H1 (cell line): ENCODE measurements at regions not wholly inside any gene's neighbourhood (a gene's known extent, or its start where the extent isn't known, plus 50 kb on each side); places are given as distances from the start of the nearest gene placed in this dataset.

ENCODE experiments used
- CTCF ChIA-PET: fragments of 300-600 bp; sonication (Branson Sonifier 250); formaldehyde crosslinking; loops from one replicate; lab custom pipeline; 2021; ENCODE audit not compliant: partially characterized antibody; lab: Charles Lee
- POLR2A ChIA-PET: fragments of 300-600 bp; sonication (Branson Sonifier 250); formaldehyde crosslinking; loops from one replicate; lab custom pipeline; 2021; ENCODE audit warnings: inconsistent platforms; ENCODE audit not compliant: partially characterized antibody; lab: Charles Lee
- DNase-seq, 2 experiments: peaks; one replicate each; pipeline versions ENCODE4 v3.0.0 to v3.0.0-alpha.2; 2010 to 2022; ENCODE audit warnings: low spot score in 2 of 2, low read depth in 1 of 2, mixed read lengths in 1 of 2
- FAIRE-seq: peaks from 2 replicates; lab custom pipeline; 2011; peaks lifted over from hg19 to GRCh38; lab: Jason Lieb, UNC
- H2AFZ ChIP-seq: 2 replicates; pipeline ENCODE4 v1.8.1; 2012; ENCODE audit warnings: low read length, inconsistent platforms
- H2AK5ac ChIP-seq: 2 replicates; pipeline ENCODE4 v1.6.1; 2013; ENCODE audit warnings: low read depth, low read length
- H2BK120ac ChIP-seq: replicated peaks from 2 replicates; pipeline ENCODE3; 2013; ENCODE audit warnings: low read depth, low read length, inconsistent platforms
- H2BK12ac ChIP-seq: 2 replicates; pipeline ENCODE4 v1.6.1; 2013; ENCODE audit warnings: low read depth, low read length
- H2BK15ac ChIP-seq: 2 replicates; pipeline ENCODE4 v1.6.1; 2013; ENCODE audit warnings: low read length
- H2BK20ac ChIP-seq: 2 replicates; pipeline ENCODE4 v1.6.1; 2013; ENCODE audit warnings: low read length
- H2BK5ac ChIP-seq: 2 replicates; pipeline ENCODE4 v1.6.1; 2013; ENCODE audit warnings: low read depth, low read length
- H3K14ac ChIP-seq: 2 replicates; pipeline ENCODE4 v1.6.1; 2013; ENCODE audit warnings: inconsistent platforms; ENCODE audit not compliant: insufficient read length
- H3K18ac ChIP-seq: 2 replicates; pipeline ENCODE4 v1.6.1; 2013; ENCODE audit warnings: low read length; ENCODE audit errors: extremely low read depth
- H3K23ac ChIP-seq: 2 replicates; pipeline ENCODE4 v1.6.1; 2013; ENCODE audit warnings: inconsistent platforms; ENCODE audit not compliant: insufficient read length
- H3K23me2 ChIP-seq: 2 replicates; pipeline ENCODE4 v1.6.1; 2013; ENCODE audit warnings: low read depth, low read length
- H3K27ac ChIP-seq: 2 replicates; pipeline ENCODE4 v1.6.1; 2011; ENCODE audit warnings: low read depth, low read length, inconsistent platforms
- H3K27me3 ChIP-seq, 4 experiments: replicated peaks in 1 of 4; 1 replicate in 1 of 4; 2 replicates in 3 of 4; pipeline versions ENCODE4 v1.6.1 to v1.8.1; 2011 to 2013; ENCODE audit warnings: low read length in 3 of 4, mild to moderate bottlenecking in 3 of 4, inconsistent platforms in 2 of 4, mixed read lengths in 2 of 4, moderate library complexity in 1 of 4; ENCODE audit not compliant: control insufficient read depth in 3 of 4, insufficient read depth in 3 of 4; ENCODE audit errors: extremely low read depth in 1 of 4
- H3K36me3 ChIP-seq, 4 experiments: 2 replicates each; pipeline versions ENCODE4 v1.6.1 to v1.8.1; 2011 to 2013; ENCODE audit warnings: mild to moderate bottlenecking in 4 of 4, low read length in 3 of 4, moderate library complexity in 2 of 4, control low read depth in 1 of 4, inconsistent platforms in 1 of 4; ENCODE audit not compliant: insufficient read depth in 4 of 4, control insufficient read depth in 2 of 4
- H3K4ac ChIP-seq: replicated peaks from 2 replicates; pipeline ENCODE3; 2013; ENCODE audit warnings: low read length, low read depth, mixed read lengths, inconsistent platforms; ENCODE audit not compliant: insufficient read length
- H3K4me1 ChIP-seq, 4 experiments: replicated peaks in 1 of 4; 1 replicate in 1 of 4; 2 replicates in 3 of 4; pipeline versions ENCODE4 v1.6.1 to v1.8.1; 2011 to 2013; ENCODE audit warnings: low read length in 3 of 4, inconsistent platforms in 2 of 4, mixed read lengths in 1 of 4; ENCODE audit not compliant: insufficient read depth in 4 of 4, control insufficient read depth in 3 of 4
- H3K4me2 ChIP-seq, 2 experiments: 2 replicates each; pipeline versions ENCODE4 v1.6.1 to v1.8.1; 2011 to 2013; ENCODE audit warnings: low read depth in 2 of 2, low read length in 2 of 2, control low read depth in 1 of 2, inconsistent platforms in 1 of 2, mild to moderate bottlenecking in 1 of 2; ENCODE audit not compliant: insufficient read depth in 1 of 2
- H3K4me3 ChIP-seq, 4 experiments: fragments of 200-600, 300-600 bp in 1 of 4; sonication (generic), shearing (Covaris generic), sonication (Bioruptor Twin) in 1 of 4; 2 replicates each; pipeline versions ENCODE4 v1.5.1 to v1.8.1; 2011 to 2016; ENCODE audit warnings: low read length in 4 of 4, low read depth in 3 of 4, control low read depth in 2 of 4, inconsistent platforms in 2 of 4, mild to moderate bottlenecking in 2 of 4, mixed read lengths in 1 of 4, moderate library complexity in 1 of 4; ENCODE audit not compliant: insufficient read depth in 2 of 4; ENCODE audit errors: extremely low read depth in 1 of 4
- H3K56ac ChIP-seq: replicated peaks from 2 replicates; pipeline ENCODE3; 2013; ENCODE audit warnings: low read depth, mild to moderate bottlenecking, mixed read lengths, low read length, inconsistent platforms; ENCODE audit not compliant: insufficient read length
- H3K79me1 ChIP-seq: 2 replicates; pipeline ENCODE4 v1.6.1; 2013; ENCODE audit warnings: low read depth, low read length, control low read depth
- H3K79me2 ChIP-seq, 2 experiments: 2 replicates each; pipeline versions ENCODE4 v1.6.1 to v1.8.1; 2012 to 2013; ENCODE audit warnings: low read length in 2 of 2, mild to moderate bottlenecking in 2 of 2, inconsistent platforms in 1 of 2; ENCODE audit not compliant: insufficient read depth in 2 of 2, control insufficient read depth in 1 of 2
- H3K9ac ChIP-seq, 4 experiments: replicated peaks in 1 of 4; 1 replicate in 1 of 4; 2 replicates in 3 of 4; pipeline versions ENCODE4 v1.6.1 to v1.8.1; 2011 to 2013; ENCODE audit warnings: low read depth in 3 of 4, low read length in 3 of 4, control low read depth in 2 of 4, mild to moderate bottlenecking in 2 of 4, moderate library complexity in 2 of 4, inconsistent platforms in 1 of 4; ENCODE audit errors: extremely low read depth in 1 of 4
- H3K9me3 ChIP-seq, 2 experiments: 2 replicates each; pipeline versions ENCODE4 v1.6.1 to v1.8.1; 2012 to 2013; ENCODE audit warnings: mild to moderate bottlenecking in 2 of 2, moderate library complexity in 2 of 2, control low read depth in 1 of 2, inconsistent platforms in 1 of 2, low read depth in 1 of 2, low read length in 1 of 2, mixed read lengths in 1 of 2; ENCODE audit not compliant: insufficient read depth in 2 of 2
- H4K20me1 ChIP-seq, 2 experiments: replicated peaks in 1 of 2; 2 replicates each; pipeline versions ENCODE3 to v1.8.1; 2011 to 2013; ENCODE audit warnings: inconsistent platforms in 2 of 2, low read length in 2 of 2, mild to moderate bottlenecking in 1 of 2; ENCODE audit not compliant: insufficient read depth in 2 of 2, control insufficient read depth in 1 of 2
- H4K5ac ChIP-seq: 2 replicates; pipeline ENCODE4 v1.6.1; 2013; ENCODE audit warnings: low read length, low read depth, mixed read lengths, inconsistent platforms; ENCODE audit not compliant: insufficient read length
- H4K8ac ChIP-seq: 2 replicates; pipeline ENCODE4 v1.8.0; 2013; ENCODE audit warnings: mild to moderate bottlenecking, moderate library complexity, low read length, inconsistent platforms; ENCODE audit not compliant: insufficient read depth; ENCODE audit errors: extremely low read depth
- H4K91ac ChIP-seq: replicated peaks from 2 replicates; pipeline ENCODE3; 2013; ENCODE audit warnings: low read length, mixed read lengths, inconsistent platforms; ENCODE audit not compliant: insufficient read length
- BACH1 ChIP-seq: IDR thresholded peaks from 2 replicates; pipeline ENCODE4 v1.6.1; 2012; ENCODE audit warnings: low read length, improper control_type of control experiment
- CEBPB ChIP-seq: IDR thresholded peaks from 2 replicates; pipeline ENCODE4 v1.6.1; 2012; ENCODE audit warnings: low read depth, low read length
- EGR1 ChIP-seq: IDR thresholded peaks from 2 replicates; pipeline ENCODE4 v1.6.1; 2011; ENCODE audit warnings: low read depth, low read length, borderline replicate concordance
- EP300 ChIP-seq, 2 experiments: IDR thresholded peaks; 1 replicate in 1 of 2; 2 replicates in 1 of 2; pipeline ENCODE4 v1.6.1; 2011 to 2012; ENCODE audit warnings: low read depth in 2 of 2, low read length in 2 of 2, mild to moderate bottlenecking in 2 of 2, borderline replicate concordance in 1 of 2, inconsistent platforms in 1 of 2, moderate library complexity in 1 of 2
- GABPA ChIP-seq: IDR thresholded peaks from 2 replicates; pipeline ENCODE4 v1.6.1; 2011; ENCODE audit warnings: mild to moderate bottlenecking, low read length, moderate library complexity, borderline replicate concordance; ENCODE audit not compliant: insufficient read depth
- HDAC6 ChIP-seq: IDR thresholded peaks from one replicate; pipeline ENCODE4 v1.7.1; 2012; ENCODE audit warnings: low read depth, mild to moderate bottlenecking, inconsistent platforms, low read length, moderate library complexity
- SP1 ChIP-seq: IDR thresholded peaks from 2 replicates; pipeline ENCODE4 v1.6.1; 2011; ENCODE audit warnings: low read depth, low read length
- ZNF274 ChIP-seq: IDR thresholded peaks from 2 replicates; pipeline ENCODE4 v1.7.0; 2012; ENCODE audit warnings: low read length, borderline replicate concordance; ENCODE audit errors: extremely low read depth
- WGBS, 2 experiments: shearing (Covaris generic) in 1 of 2; methylation state at CpG; one replicate each; pipeline versions ENCODE4 v1.1.6 to v1.1.7; 2013 to 2015; ENCODE audit warnings: low lambda C conversion rate in 2 of 2, mixed read lengths in 2 of 2, inconsistent platforms in 1 of 2, low coverage in 1 of 2, missing lambda C conversion rate in 1 of 2; ENCODE audit not compliant: insufficient replicate concordance in 2 of 2, insufficient coverage in 1 of 2, insufficient read length in 1 of 2; ENCODE audit errors: extremely low coverage in 1 of 2, missing lambda C conversion rate in 1 of 2; 5-methylcytosine and 5-hydroxymethylcytosine counted together
- TF ChIP-seq, protein P1 (sequence below), 3 experiments: IDR thresholded peaks; 1 replicate in 2 of 3; 2 replicates in 1 of 3; pipeline versions ENCODE4 v1.5.1 to v1.6.1; 2011; ENCODE audit warnings: low read length in 3 of 3, mild to moderate bottlenecking in 3 of 3, inconsistent platforms in 2 of 3, low read depth in 1 of 3, moderate library complexity in 1 of 3; ENCODE audit not compliant: insufficient read depth in 1 of 3; ENCODE audit errors: control extremely low read depth in 1 of 3
- TF ChIP-seq, protein P2 (sequence below): IDR thresholded peaks from 2 replicates; pipeline ENCODE4 v1.6.1; 2011; ENCODE audit warnings: low read depth, mild to moderate bottlenecking, low read length; ENCODE audit not compliant: insufficient read depth

GRCh38 chr5:175388531-175388930 lies 55.5 kb downstream of the DRD1 start (continued):
- TF ChIP-seq HDAC6: no peak

- Histone ChIP-seq H3K9ac (no peak overlapping the region), H3K23ac (no peak overlapping the region), H3K18ac (no peak overlapping the region), H3K9me3 (no peaks in the 10 kb centered on the region), H3K36me3 (no peaks in the 10 kb centered on the region), H3K4me3 (no peak overlapping the region), H3K4me1 (peaks cover 0 to 3% (median 3%) of the 10 kb centered on the region in 4 experiments; a peak in 3 of 7 replicates), H3K14ac (no peak overlapping the region), H4K20me1 (no peaks in the 10 kb centered on the region), H2BK20ac (no peak overlapping the region), H3K79me1 (no peaks in the 10 kb centered on the region), H2AK5ac (no peak overlapping the region), H2BK15ac (no peak overlapping the region), H3K23me2 (no peaks in the 10 kb centered on the region), H2BK12ac (no peak overlapping the region), H3K79me2 (no peaks in the 10 kb centered on the region), H3K27me3 (no peaks in the 10 kb centered on the region), H4K8ac (no peak overlapping the region), H2AFZ (peak overlapping the region; percentile 60; the same call in 1 of the 2 replicates), H2BK120ac (no peak overlapping the region), H3K4ac (no peak overlapping the region), H4K91ac (no peak overlapping the region), H2BK5ac (no peak overlapping the region), H3K27ac (no peak overlapping the region), H3K4me2 (no peak overlapping the region), H4K5ac (no peak overlapping the region), H3K56ac (no peak overlapping the region)
- FAIRE-seq: no peak
- WGBS, 2 experiments: 75% methylated on average over 2 of the region's 2 CpGs; no CpG with 5 or more reads in 1 of the 2 experiments
- POLR2A ChIA-PET: no interaction called here
- DNase-seq: no peak
- CTCF ChIA-PET: no interaction called here
- TF ChIP-seq SP1: no peak
- TF ChIP-seq, protein P1, sequence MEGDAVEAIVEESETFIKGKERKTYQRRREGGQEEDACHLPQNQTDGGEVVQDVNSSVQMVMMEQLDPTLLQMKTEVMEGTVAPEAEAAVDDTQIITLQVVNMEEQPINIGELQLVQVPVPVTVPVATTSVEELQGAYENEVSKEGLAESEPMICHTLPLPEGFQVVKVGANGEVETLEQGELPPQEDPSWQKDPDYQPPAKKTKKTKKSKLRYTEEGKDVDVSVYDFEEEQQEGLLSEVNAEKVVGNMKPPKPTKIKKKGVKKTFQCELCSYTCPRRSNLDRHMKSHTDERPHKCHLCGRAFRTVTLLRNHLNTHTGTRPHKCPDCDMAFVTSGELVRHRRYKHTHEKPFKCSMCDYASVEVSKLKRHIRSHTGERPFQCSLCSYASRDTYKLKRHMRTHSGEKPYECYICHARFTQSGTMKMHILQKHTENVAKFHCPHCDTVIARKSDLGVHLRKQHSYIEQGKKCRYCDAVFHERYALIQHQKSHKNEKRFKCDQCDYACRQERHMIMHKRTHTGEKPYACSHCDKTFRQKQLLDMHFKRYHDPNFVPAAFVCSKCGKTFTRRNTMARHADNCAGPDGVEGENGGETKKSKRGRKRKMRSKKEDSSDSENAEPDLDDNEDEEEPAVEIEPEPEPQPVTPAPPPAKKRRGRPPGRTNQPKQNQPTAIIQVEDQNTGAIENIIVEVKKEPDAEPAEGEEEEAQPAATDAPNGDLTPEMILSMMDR (IDR thresholded peaks at IDR 0.05; ENCODE audit: control extremely low read depth in 1 of 3, insufficient read depth in 1 of 3, low read depth in 1 of 3, low read length in 3 of 3): no peak
- TF ChIP-seq EP300 (IDR thresholded peaks at IDR 0.05; ENCODE audit: borderline replicate concordance in 1 of 2, low read depth in 2 of 2, low read length in 2 of 2): no peak
- TF ChIP-seq BACH1: no peak
- TF ChIP-seq ZNF274: no peak
- no peak for TF ChIP-seq EGR1
- no peak for TF ChIP-seq GABPA
- TF ChIP-seq HDAC6: no peak
- TF ChIP-seq, protein P2, sequence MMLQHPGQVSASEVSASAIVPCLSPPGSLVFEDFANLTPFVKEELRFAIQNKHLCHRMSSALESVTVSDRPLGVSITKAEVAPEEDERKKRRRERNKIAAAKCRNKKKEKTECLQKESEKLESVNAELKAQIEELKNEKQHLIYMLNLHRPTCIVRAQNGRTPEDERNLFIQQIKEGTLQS: no peak
- TF ChIP-seq CEBPB: no peak
These were observed 56.8 kb downstream of the DRD1 start for GRCh38 chr5:175387144-175387543.
